BLaER1 treated with 17β-estradiol and CSF1 and Interleukin-3, amounts not matched to agents 10 nM and 100 nM (cell line): ENCODE measurements at regions not wholly inside any gene's neighbourhood (a gene's known extent, or its start where the extent isn't known, plus 50 kb on each side); places are given as distances from the start of the nearest gene placed in this dataset.

ENCODE experiments used
- H3K27ac ChIP-seq, 11 experiments: shearing (Covaris generic); formaldehyde crosslinking; 2 replicates each; pipeline ENCODE4 v1.8.1; 2022
- H3K27me3 ChIP-seq, 11 experiments: shearing (Covaris generic); formaldehyde crosslinking; 2 replicates each; pipeline ENCODE4 v1.8.1; 2022
- H3K36me3 ChIP-seq, 11 experiments: shearing (Covaris generic); formaldehyde crosslinking; 2 replicates each; pipeline ENCODE4 v1.8.1; 2022
- H3K4me1 ChIP-seq, 10 experiments: shearing (Covaris generic); formaldehyde crosslinking; 2 replicates each; pipeline ENCODE4 v1.8.1; 2022
- H3K4me2 ChIP-seq, 11 experiments: shearing (Covaris generic); formaldehyde crosslinking; 2 replicates each; pipeline ENCODE4 v1.8.1; 2022
- H3K4me3 ChIP-seq, 10 experiments: shearing (Covaris generic); formaldehyde crosslinking; 2 replicates each; pipeline ENCODE4 v1.8.1; 2022
- H3K9ac ChIP-seq, 11 experiments: shearing (Covaris generic); formaldehyde crosslinking; 2 replicates each; pipeline ENCODE4 v1.8.1; 2022
- H3K9me3 ChIP-seq, 11 experiments: shearing (Covaris generic); formaldehyde crosslinking; replicated peaks in 1 of 11; 2 replicates each; pipeline ENCODE4 v1.8.1; 2022
- H4K20me1 ChIP-seq, 11 experiments: shearing (Covaris generic); formaldehyde crosslinking; 2 replicates each; pipeline ENCODE4 v1.8.1; 2022
- Cebpa-rat ChIP-seq, 11 experiments: shearing (Covaris generic); IDR thresholded peaks; 2 replicates each; pipeline ENCODE4 v1.8.1; 2022

DNA sequence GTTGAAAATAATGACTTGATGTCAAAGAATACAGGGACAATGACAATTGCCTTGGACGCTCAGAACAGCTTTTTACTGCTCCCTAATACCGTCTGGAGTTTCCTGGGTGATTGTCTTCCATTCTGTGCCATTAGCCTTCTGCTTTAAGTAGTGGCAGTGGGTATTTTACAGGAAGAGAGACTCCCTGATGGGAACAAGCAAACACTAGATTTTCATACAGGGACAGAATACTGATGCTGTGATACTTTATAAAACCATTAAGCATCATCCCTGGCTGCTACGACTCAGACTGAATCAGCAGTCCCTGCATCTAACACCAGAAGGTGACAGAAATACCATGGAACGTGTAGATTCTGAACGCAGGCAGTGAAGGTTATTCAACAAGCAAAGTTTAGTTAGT lies 635.4 kb upstream of the GOT2 start:
- Histone ChIP-seq H3K4me1 (no peaks in the 10 kb centered on the region), H3K27ac (no peak overlapping the region), H3K36me3 (no peaks in the 10 kb centered on the region), H3K4me2 (no peak overlapping the region), H4K20me1 (no peaks in the 10 kb centered on the region), H3K4me3 (no peak overlapping the region), H3K9ac (no peak overlapping the region), H3K9me3 (no peaks in the 10 kb centered on the region), H3K27me3 (no peaks in the 10 kb centered on the region)
- no peak for TF ChIP-seq Cebpa-rat (IDR thresholded peaks at IDR 0.05)

GRCh38 chr16:59368586-59368985 lies 634.5 kb upstream of the GOT2 start:
- H3K4me3 ChIP-seq: no peak overlapping the region
- H4K20me1 ChIP-seq: no peaks in the 10 kb centered on the region
- H3K4me2 ChIP-seq: no peak overlapping the region
- H3K9ac ChIP-seq: no peak overlapping the region
- no peaks in the 10 kb centered on the region for H3K27me3 ChIP-seq
- no peaks in the 10 kb centered on the region for H3K4me1 ChIP-seq
- TF ChIP-seq Cebpa-rat (IDR thresholded peaks at IDR 0.05): no peak
- H3K36me3 ChIP-seq: no peaks in the 10 kb centered on the region
- H3K27ac ChIP-seq: no peak overlapping the region
- H3K9me3 ChIP-seq: no peaks in the 10 kb centered on the region

DNA sequence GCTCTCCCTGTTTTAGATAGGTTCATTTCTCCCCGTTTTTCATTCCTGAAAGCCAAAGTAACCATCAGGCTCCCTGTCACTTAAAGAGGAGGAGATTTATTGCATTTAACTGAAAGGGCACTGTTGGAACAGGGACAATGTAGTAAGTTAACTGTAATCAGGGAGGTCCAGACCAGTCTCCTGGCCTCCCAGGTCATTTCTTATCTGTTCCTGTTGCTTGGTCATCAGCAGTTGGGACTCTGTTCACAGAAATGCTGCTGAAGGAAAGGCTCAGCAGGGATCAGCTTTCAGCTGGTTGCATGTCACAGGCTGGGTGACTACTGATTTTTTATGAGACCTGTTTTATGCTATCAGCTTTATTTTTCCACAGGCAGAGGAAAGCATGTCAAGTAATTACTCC lies 622.6 kb upstream of the GOT2 start:
- Histone ChIP-seq H3K9ac (no peak overlapping the region), H3K9me3 (peaks cover 0 to 14% (median 0%) of the 10 kb centered on the region in 11 experiments; a peak in 9 of 22 replicates), H3K36me3 (no peaks in the 10 kb centered on the region), H3K4me3 (no peak overlapping the region), H3K4me1 (no peaks in the 10 kb centered on the region), H3K27me3 (no peaks in the 10 kb centered on the region), H4K20me1 (no peaks in the 10 kb centered on the region), H3K27ac (no peak overlapping the region), H3K4me2 (no peak overlapping the region)
- TF ChIP-seq Cebpa-rat (IDR thresholded peaks at IDR 0.05): no peak

GRCh38 chr16:59356144-59356543 lies 622.0 kb upstream of the GOT2 start:
- no peak overlapping the region for H3K4me3 ChIP-seq
- no peaks in the 10 kb centered on the region for H4K20me1 ChIP-seq
- no peak overlapping the region for H3K4me2 ChIP-seq
- peaks cover 0 to 8% (median 0%) of the 10 kb centered on the region in 11 experiments; a peak in 4 of 22 replicates for H3K9me3 ChIP-seq
- H3K27me3 ChIP-seq: no peaks in the 10 kb centered on the region
- no peaks in the 10 kb centered on the region for H3K4me1 ChIP-seq
- no peak for TF ChIP-seq Cebpa-rat (IDR thresholded peaks at IDR 0.05)
- no peak overlapping the region for H3K9ac ChIP-seq
- H3K36me3 ChIP-seq: no peaks in the 10 kb centered on the region
- no peak overlapping the region for H3K27ac ChIP-seq

GRCh38 chr16:59355704-59356103 lies 621.6 kb upstream of the GOT2 start:
- no peaks in the 10 kb centered on the region for H4K20me1 ChIP-seq
- TF ChIP-seq Cebpa-rat (IDR thresholded peaks at IDR 0.05): no peak
- H3K27me3 ChIP-seq: no peaks in the 10 kb centered on the region
- H3K4me2 ChIP-seq: no peak overlapping the region
- H3K9me3 ChIP-seq: peaks cover 0 to 7% (median 0%) of the 10 kb centered on the region in 11 experiments; a peak in 4 of 22 replicates
- H3K27ac ChIP-seq: no peak overlapping the region
- no peaks in the 10 kb centered on the region for H3K4me1 ChIP-seq
- H3K9ac ChIP-seq: no peak overlapping the region
- no peak overlapping the region for H3K4me3 ChIP-seq
- H3K36me3 ChIP-seq: no peaks in the 10 kb centered on the region

- H3K4me2 ChIP-seq: no peak overlapping the region
- peaks cover 0 to 7% (median 0%) of the 10 kb centered on the region in 11 experiments; a peak in 4 of 22 replicates for H3K9me3 ChIP-seq
- no peaks in the 10 kb centered on the region for H3K36me3 ChIP-seq
- H3K4me3 ChIP-seq: no peak overlapping the region
- no peaks in the 10 kb centered on the region for H4K20me1 ChIP-seq
- H3K27ac ChIP-seq: no peak overlapping the region
- H3K9ac ChIP-seq: no peak overlapping the region
- no peak for TF ChIP-seq Cebpa-rat (IDR thresholded peaks at IDR 0.05)
- H3K4me1 ChIP-seq: no peaks in the 10 kb centered on the region
- no peaks in the 10 kb centered on the region for H3K27me3 ChIP-seq
Observed at GRCh38 chr16:59351305-59351903, 617.3 kb upstream of the GOT2 start.

- TF ChIP-seq Cebpa-rat (IDR thresholded peaks at IDR 0.05): no peak
- no peaks in the 10 kb centered on the region for H3K27me3 ChIP-seq
- H3K4me1 ChIP-seq: no peaks in the 10 kb centered on the region
- no peaks in the 10 kb centered on the region for H4K20me1 ChIP-seq
- H3K27ac ChIP-seq: no peak overlapping the region
- no peak overlapping the region for H3K4me2 ChIP-seq
- H3K9me3 ChIP-seq: peaks cover 0 to 7% (median 0%) of the 10 kb centered on the region in 11 experiments; a peak in 4 of 22 replicates
- H3K9ac ChIP-seq: no peak overlapping the region
- no peaks in the 10 kb centered on the region for H3K36me3 ChIP-seq
- no peak overlapping the region for H3K4me3 ChIP-seq
Observed at GRCh38 chr16:59350670-59351069, 616.6 kb upstream of the GOT2 start.

- no peak for TF ChIP-seq Cebpa-rat (IDR thresholded peaks at IDR 0.05)
- Histone ChIP-seq H3K4me2 (no peak overlapping the region), H4K20me1 (no peaks in the 10 kb centered on the region), H3K27ac (no peak overlapping the region), H3K9me3 (no peaks in the 10 kb centered on the region), H3K4me1 (no peaks in the 10 kb centered on the region), H3K27me3 (no peaks in the 10 kb centered on the region), H3K9ac (no peak overlapping the region), H3K36me3 (no peaks in the 10 kb centered on the region), H3K4me3 (no peak overlapping the region)
Observed at GRCh38 chr16:59342669-59343068, 608.6 kb upstream of the GOT2 start.

GRCh38 chr16:59341368-59341767 lies 607.3 kb upstream of the GOT2 start:
- Histone ChIP-seq H3K9me3 (no peaks in the 10 kb centered on the region), H3K9ac (no peak overlapping the region), H4K20me1 (no peaks in the 10 kb centered on the region), H3K4me3 (no peak overlapping the region), H3K36me3 (no peaks in the 10 kb centered on the region), H3K27me3 (no peaks in the 10 kb centered on the region), H3K4me1 (no peaks in the 10 kb centered on the region), H3K4me2 (no peak overlapping the region), H3K27ac (no peak overlapping the region)
- TF ChIP-seq Cebpa-rat (IDR thresholded peaks at IDR 0.05): no peak

GRCh38 chr16:59339871-59340270 lies 605.8 kb upstream of the GOT2 start:
- H3K9ac ChIP-seq: no peak overlapping the region
- H3K4me1 ChIP-seq: no peaks in the 10 kb centered on the region
- no peak overlapping the region for H3K4me2 ChIP-seq
- H3K36me3 ChIP-seq: no peaks in the 10 kb centered on the region
- H3K4me3 ChIP-seq: no peak overlapping the region
- no peaks in the 10 kb centered on the region for H3K9me3 ChIP-seq
- TF ChIP-seq Cebpa-rat (IDR thresholded peaks at IDR 0.05): no peak
- no peaks in the 10 kb centered on the region for H3K27me3 ChIP-seq
- no peaks in the 10 kb centered on the region for H4K20me1 ChIP-seq
- H3K27ac ChIP-seq: no peak overlapping the region
